SK-N-SH treated with all-trans-retinoic acid at 6 μM for 48 hours (cell line): ENCODE measurements at regions not wholly inside any gene's neighbourhood (a gene's known extent, or its start where the extent isn't known, plus 50 kb on each side); places are given as distances from the start of the nearest gene placed in this dataset.
"Not testable (repeated sequence)": the region's sequence is repeated elsewhere in the genome, so short reads cannot be mapped to it uniquely, and the experiment has no call there.

ENCODE experiments used
- ARNTL ChIP-seq: fragments of 450-650 bp; formaldehyde crosslinking; IDR thresholded peaks from 2 replicates; pipeline ENCODE4 v1.5.0; 2020; ENCODE audit warnings: low read depth, mild to moderate bottlenecking, moderate library complexity, borderline replicate concordance
- CREB5 ChIP-seq: fragments of 250-450 bp; sonication (Bioruptor Pico); IDR thresholded peaks from 2 replicates; pipeline ENCODE4 v1.5.1; 2020; ENCODE audit warnings: low read depth, mild to moderate bottlenecking, moderate library complexity
- CSDC2 ChIP-seq: fragments of 250-450 bp; sonication (Bioruptor Pico); IDR thresholded peaks from 2 replicates; pipeline ENCODE4 v1.5.0; 2020; ENCODE audit warnings: mild to moderate bottlenecking, moderate library complexity
- ESRRG ChIP-seq: fragments of 250-450 bp; sonication (Bioruptor Pico); IDR thresholded peaks from 2 replicates; pipeline ENCODE4 v1.6.1; 2021; ENCODE audit warnings: mild to moderate bottlenecking
- ISL1 ChIP-seq: fragments of 250-450 bp; sonication (Bioruptor Pico); IDR thresholded peaks from 2 replicates; pipeline ENCODE4 v2.1.2; 2022; ENCODE audit warnings: mild to moderate bottlenecking, moderate library complexity
- OSR1 ChIP-seq: fragments of 250-450 bp; sonication (Bioruptor Pico); IDR thresholded peaks from 2 replicates; pipeline ENCODE4 v1.8.0; 2022; ENCODE audit warnings: moderate library complexity, mild to moderate bottlenecking, inconsistent platforms
- PATZ1 ChIP-seq: fragments of 250-450 bp; sonication (Bioruptor Pico); IDR thresholded peaks from 2 replicates; pipeline ENCODE4 v1.8.0; 2020; ENCODE audit warnings: mild to moderate bottlenecking, moderate library complexity, borderline replicate concordance
- RARB ChIP-seq: fragments of 250-450 bp; sonication (Bioruptor Pico); IDR thresholded peaks from 2 replicates; pipeline ENCODE4 v1.8.0; 2021; ENCODE audit warnings: mild to moderate bottlenecking, moderate library complexity
- SNAI2 ChIP-seq: fragments of 250-450 bp; sonication (Bioruptor Pico); IDR thresholded peaks from 2 replicates; pipeline ENCODE4 v1.5.0; 2020; ENCODE audit warnings: mild to moderate bottlenecking, moderate library complexity
- TCF4 ChIP-seq: fragments of 250-450 bp; sonication (Bioruptor Pico); IDR thresholded peaks from 2 replicates; pipeline ENCODE4 v1.8.0; 2021; ENCODE audit warnings: mild to moderate bottlenecking, moderate library complexity, borderline replicate concordance
- ZFP3 ChIP-seq: fragments of 250-450 bp; sonication (Bioruptor Pico); IDR thresholded peaks from 2 replicates; pipeline ENCODE4 v1.5.0; 2020; ENCODE audit warnings: mild to moderate bottlenecking, moderate library complexity
- ZNF70 ChIP-seq: fragments of 450-650 bp; formaldehyde crosslinking; IDR thresholded peaks from 2 replicates; pipeline ENCODE4 v1.5.0; 2020; ENCODE audit warnings: mild to moderate bottlenecking, moderate library complexity
- TF ChIP-seq, protein P1 (sequence below): fragments of 250-450 bp; sonication (Bioruptor Pico); IDR thresholded peaks from 2 replicates; pipeline ENCODE4 v1.5.1; 2021; ENCODE audit warnings: mild to moderate bottlenecking, moderate library complexity

GRCh38 chr2:215819713-215820112 is 193.6 kb downstream of the MREG start:
- TF ChIP-seq RARB (CRISPR knock-in tag); SNAI2 (CRISPR knock-in tag); CREB5 (CRISPR knock-in tag); PATZ1 (CRISPR knock-in tag); ISL1 (CRISPR knock-in tag); ZFP3 (CRISPR knock-in tag); ESRRG (CRISPR knock-in tag); ARNTL (CRISPR knock-in tag); ZNF70 (CRISPR knock-in tag); TCF4 (CRISPR knock-in tag); OSR1; CSDC2 (CRISPR knock-in tag): not testable (repeated sequence)
- TF ChIP-seq, protein P1, sequence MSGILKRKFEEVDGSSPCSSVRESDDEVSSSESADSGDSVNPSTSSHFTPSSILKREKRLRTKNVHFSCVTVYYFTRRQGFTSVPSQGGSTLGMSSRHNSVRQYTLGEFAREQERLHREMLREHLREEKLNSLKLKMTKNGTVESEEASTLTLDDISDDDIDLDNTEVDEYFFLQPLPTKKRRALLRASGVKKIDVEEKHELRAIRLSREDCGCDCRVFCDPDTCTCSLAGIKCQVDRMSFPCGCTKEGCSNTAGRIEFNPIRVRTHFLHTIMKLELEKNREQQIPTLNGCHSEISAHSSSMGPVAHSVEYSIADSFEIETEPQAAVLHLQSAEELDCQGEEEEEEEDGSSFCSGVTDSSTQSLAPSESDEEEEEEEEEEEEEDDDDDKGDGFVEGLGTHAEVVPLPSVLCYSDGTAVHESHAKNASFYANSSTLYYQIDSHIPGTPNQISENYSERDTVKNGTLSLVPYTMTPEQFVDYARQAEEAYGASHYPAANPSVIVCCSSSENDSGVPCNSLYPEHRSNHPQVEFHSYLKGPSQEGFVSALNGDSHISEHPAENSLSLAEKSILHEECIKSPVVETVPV (CRISPR knock-in tag): not testable (repeated sequence)
